ENCODE measurements at regions not wholly inside any gene's neighbourhood (a gene's known extent, or its start where the extent isn't known, plus 50 kb on each side); places are given as distances from the start of the nearest gene placed in this dataset.

DNA sequence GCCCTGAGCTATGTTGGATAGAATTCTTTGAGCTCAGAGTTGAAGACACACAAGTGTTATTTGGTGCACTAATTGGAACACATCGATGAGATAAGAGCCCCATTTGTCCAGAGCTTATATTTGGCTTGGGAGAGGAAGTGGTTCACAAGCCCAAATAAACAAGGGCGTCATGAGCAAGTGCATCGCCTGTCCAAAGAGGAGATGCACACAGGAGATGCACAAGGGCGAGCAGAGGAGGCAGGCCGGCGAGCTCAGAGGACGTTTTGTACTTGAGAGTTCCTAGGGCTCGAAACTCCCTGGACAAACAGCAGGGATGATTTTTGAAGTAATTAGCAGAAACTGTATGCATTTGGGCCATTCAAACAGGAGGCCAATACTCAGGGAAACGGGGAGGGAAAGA, 212.8 kb upstream of the IRX1 start:
- under 1% methylated on average over 9 of the region's 9 CpGs for WGBS (ENCODE audit: insufficient coverage, low coverage, missing lambda C conversion rate)
- ATAC-seq, result no peak
- CTCF ChIA-PET (ENCODE audit: low intra/inter-chr PET ratio), result no interaction called here

DNA sequence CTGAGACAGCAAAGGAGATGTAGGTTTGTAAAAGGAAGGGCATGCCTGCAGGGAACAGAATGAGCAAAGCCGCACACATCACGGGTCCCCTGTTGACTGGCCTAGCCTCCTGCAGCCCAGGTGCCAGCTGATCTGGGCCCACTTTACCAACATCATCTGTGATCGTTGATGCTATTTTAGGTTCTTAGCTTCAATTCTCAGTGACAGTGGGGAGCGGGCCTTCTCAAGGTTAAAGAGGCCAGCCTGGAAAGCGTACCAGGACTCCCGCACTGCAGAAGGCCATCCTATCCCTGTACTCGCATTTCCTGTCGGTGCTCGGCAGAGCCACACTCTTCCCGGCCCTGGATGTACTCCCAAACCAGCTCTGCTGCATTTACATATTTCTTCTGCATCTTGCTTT, 213.5 kb upstream of the IRX1 start:
- CTCF ChIA-PET (ENCODE audit: low intra/inter-chr PET ratio), result no interaction called here
- intact Hi-C loops (cut with micrococcal nuclease), result no loop called here
- no peak overlapping the region for H3K27ac ChIP-seq (ENCODE audit: extremely low read depth, low read depth, low read length)
- no peaks in the 10 kb centered on the region for H3K9me3 ChIP-seq (replicated peaks; ENCODE audit: control insufficient read depth, insufficient read depth, low read depth, low read length)
- no peak overlapping the region for H2AFZ ChIP-seq (ENCODE audit: low read depth, low read length)
- peaks cover 12 to 42% of the 10 kb centered on the region in 2 experiments for H3K27me3 ChIP-seq (ENCODE audit: control insufficient read depth in 2 of 2, insufficient read depth in 2 of 2, low read length in 2 of 2)
- FAIRE-seq, result no peak
- H3K79me2 ChIP-seq (ENCODE audit: control insufficient read depth, insufficient read depth, low read length), result no peaks in the 10 kb centered on the region
- no peak overlapping the region for H3K9ac ChIP-seq (ENCODE audit: insufficient read depth in 1 of 2, low read depth in 2 of 2, low read length in 2 of 2)
- TF ChIP-seq, protein P1, sequence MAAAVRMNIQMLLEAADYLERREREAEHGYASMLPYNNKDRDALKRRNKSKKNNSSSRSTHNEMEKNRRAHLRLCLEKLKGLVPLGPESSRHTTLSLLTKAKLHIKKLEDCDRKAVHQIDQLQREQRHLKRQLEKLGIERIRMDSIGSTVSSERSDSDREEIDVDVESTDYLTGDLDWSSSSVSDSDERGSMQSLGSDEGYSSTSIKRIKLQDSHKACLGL (CRISPR knock-in tag; IDR thresholded peaks at IDR 0.05; ENCODE audit: borderline replicate concordance, poor library complexity, severe bottlenecking), result no peak
- TF ChIP-seq TCF3 (CRISPR knock-in tag; IDR thresholded peaks at IDR 0.05) (no peak), ZNF76 (CRISPR knock-in tag; IDR thresholded peaks at IDR 0.05; ENCODE audit: borderline replicate concordance) (no peak)
- no peak for ATAC-seq
- POLR2A ChIA-PET, result interaction anchor here (0.8 kb wide), 1 partner anchor 27 kb away, joined by 3 read pairs; no protein-coding TSS in a partner anchor
- BruUV-seq (replicated peaks), result no TSS peak
- DNase-seq (ENCODE audit: extremely low read depth in 1 of 4, low spot score in 3 of 4), result no peak
- no peaks in the 10 kb centered on the region for H3K36me3 ChIP-seq (ENCODE audit: control insufficient read depth, insufficient read depth, low read length)
- H3K9me1 ChIP-seq (ENCODE audit: control insufficient read depth, insufficient read depth, low read length), result no peaks in the 10 kb centered on the region
- H3K4me2 ChIP-seq (ENCODE audit: insufficient read depth, low read length), result no peak overlapping the region
- 3% methylated on average over 10 of the region's 10 CpGs for whole genome bisulfite sequencing (ENCODE audit: insufficient coverage, low coverage, missing lambda C conversion rate)
- no peaks in the 10 kb centered on the region for H4K20me1 ChIP-seq (replicated peaks; ENCODE audit: control insufficient read depth, insufficient read depth, low read length)
- in situ Hi-C loops (cut with MboI), result no loop called here
- H3K4me1 ChIP-seq (replicated peaks in 1 of 2; ENCODE audit: control insufficient read depth in 2 of 2, insufficient read depth in 2 of 2, low read length in 2 of 2), result no peaks in the 10 kb centered on the region
- H3K4me3 ChIP-seq, result no peak overlapping the region

More for the DNA sequence above, 212.8 kb upstream of the IRX1 start:
- DNase-seq (ENCODE audit: extremely low read depth in 1 of 4, low spot score in 3 of 4), result no peak
- peaks cover 12 to 42% of the 10 kb centered on the region in 2 experiments for H3K27me3 ChIP-seq (ENCODE audit: control insufficient read depth in 2 of 2, insufficient read depth in 2 of 2, low read length in 2 of 2)
- in situ Hi-C loops (cut with MboI), result no loop called here
- H3K9me3 ChIP-seq (replicated peaks; ENCODE audit: control insufficient read depth, insufficient read depth, low read depth, low read length), result no peaks in the 10 kb centered on the region
- POLR2A ChIA-PET, result interaction anchor here (0.8 kb wide), 1 partner anchor 27 kb away, joined by 3 read pairs; no protein-coding TSS in a partner anchor
- H3K36me3 ChIP-seq (ENCODE audit: control insufficient read depth, insufficient read depth, low read length), result no peaks in the 10 kb centered on the region
- FAIRE-seq, result no peak
- H4K20me1 ChIP-seq (replicated peaks; ENCODE audit: control insufficient read depth, insufficient read depth, low read length), result no peaks in the 10 kb centered on the region
- TF ChIP-seq ZNF41 (CRISPR knock-in tag; conservative IDR thresholded peaks at IDR 0.05), result no peak
- no peak for TF ChIP-seq ATF1 (CRISPR knock-in tag; IDR thresholded peaks at IDR 0.05)
- no peak for TF ChIP-seq ATF1 (tag; IDR thresholded peaks at IDR 0.05)
- no peak overlapping the region for H3K4me3 ChIP-seq
- no peak overlapping the region for H3K4me2 ChIP-seq (ENCODE audit: insufficient read depth, low read length)
- H3K27ac ChIP-seq (ENCODE audit: extremely low read depth, low read depth, low read length), result no peak overlapping the region
- no peak overlapping the region for H2AFZ ChIP-seq (ENCODE audit: low read depth, low read length)
- no peaks in the 10 kb centered on the region for H3K4me1 ChIP-seq (replicated peaks in 1 of 2; ENCODE audit: control insufficient read depth in 2 of 2, insufficient read depth in 2 of 2, low read length in 2 of 2)
- intact Hi-C loops (cut with micrococcal nuclease), result no loop called here
- H3K9me1 ChIP-seq (ENCODE audit: control insufficient read depth, insufficient read depth, low read length), result no peaks in the 10 kb centered on the region
- H3K79me2 ChIP-seq (ENCODE audit: control insufficient read depth, insufficient read depth, low read length), result no peaks in the 10 kb centered on the region
- BruUV-seq (replicated peaks), result no TSS peak
- H3K9ac ChIP-seq (ENCODE audit: insufficient read depth in 1 of 2, low read depth in 2 of 2, low read length in 2 of 2), result no peak overlapping the region
